HS-5 (cell line): ENCODE measurements at regions not wholly inside any gene's neighbourhood (a gene's known extent, or its start where the extent isn't known, plus 50 kb on each side); places are given as distances from the start of the nearest gene placed in this dataset.

Source experiments
- DNase-seq: peaks from one replicate; pipeline ENCODE4 v3.0.0-alpha.2; 2012; ENCODE audit warnings: low read depth

- no peak for DNase-seq
Measured at GRCh38 chr14:100381395-100382105, 58.4 kb downstream of the SLC25A47 start.

GRCh38 chr14:100382106-100382455 lies 58.9 kb downstream of the SLC25A47 start:
- no peak for DNase-seq

GRCh38 chr14:100383727-100384158 lies 60.6 kb downstream of the SLC25A47 start:
- DNase-seq, result no peak

GRCh38 chr14:100384277-100384676 lies 61.1 kb downstream of the SLC25A47 start:
- DNase-seq, result no peak

- no peak for DNase-seq
Measured at GRCh38 chr14:100384819-100385813, 62.0 kb downstream of the SLC25A47 start.

- no peak for DNase-seq
Measured at GRCh38 chr14:100386121-100386520, 63.0 kb downstream of the SLC25A47 start.

GRCh38 chr14:100386846-100387245 lies 63.7 kb downstream of the SLC25A47 start:
- no peak for DNase-seq

GRCh38 chr14:100387450-100387849 lies 64.3 kb downstream of the SLC25A47 start:
- no peak for DNase-seq

- no peak for DNase-seq
Measured at GRCh38 chr14:100388103-100389054, 65.2 kb downstream of the SLC25A47 start.

- no peak for DNase-seq
Measured at GRCh38 chr14:100389497-100390104, 66.5 kb downstream of the SLC25A47 start.

GRCh38 chr14:100391173-100391572 lies 68.0 kb downstream of the SLC25A47 start:
- no peak for DNase-seq

GRCh38 chr14:100391724-100392123 lies 68.6 kb downstream of the SLC25A47 start:
- DNase-seq, result no peak

- no peak for DNase-seq
Measured at GRCh38 chr14:100392356-100392755, 69.2 kb downstream of the SLC25A47 start.

- DNase-seq, result no peak
Measured at GRCh38 chr14:100393362-100393761, 70.2 kb downstream of the SLC25A47 start.

GRCh38 chr14:100393906-100394732 lies 71.0 kb downstream of the SLC25A47 start:
- no peak for DNase-seq

- no peak for DNase-seq
Measured at GRCh38 chr14:100394886-100395672, 71.9 kb downstream of the SLC25A47 start.

- DNase-seq, result no peak
Measured at GRCh38 chr14:100396266-100396795, 73.2 kb downstream of the SLC25A47 start.

GRCh38 chr14:100397005-100397404 lies 73.9 kb downstream of the SLC25A47 start:
- DNase-seq, result no peak

GRCh38 chr14:100398044-100398443 lies 74.9 kb downstream of the SLC25A47 start:
- DNase-seq, result no peak
